ENCODE measurements at regions not wholly inside any gene's neighbourhood (a gene's known extent, or its start where the extent isn't known, plus 50 kb on each side); places are given as distances from the start of the nearest gene placed in this dataset.
"Not testable (repeated sequence)": the region's sequence is repeated elsewhere in the genome, so short reads cannot be mapped to it uniquely, and the experiment has no call there.

- DNase-seq (ENCODE audit: extremely low read depth in 1 of 11, low read depth in 9 of 11, low spot score in 4 of 11): no peak
These were observed 91.3 kb downstream of the MFAP3L start for GRCh38 chr4:169934794-169935429.

GRCh38 chr4:169933531-169933930 lies 92.7 kb downstream of the MFAP3L start:
- DNase-seq (ENCODE audit: extremely low read depth in 1 of 11, low read depth in 9 of 11, low spot score in 4 of 11): no peak

- no peak for DNase-seq (ENCODE audit: extremely low read depth in 1 of 11, low read depth in 9 of 11, low spot score in 4 of 11)
These were observed 94.2 kb downstream of the MFAP3L start for GRCh38 chr4:169931964-169932363.

GRCh38 chr4:169930755-169931154 lies 95.4 kb downstream of the MFAP3L start:
- DNase-seq (ENCODE audit: extremely low read depth in 1 of 11, low read depth in 9 of 11, low spot score in 4 of 11): not testable (repeated sequence)

- no peak for DNase-seq (ENCODE audit: extremely low read depth in 1 of 11, low read depth in 9 of 11, low spot score in 4 of 11)
These were observed 98.9 kb downstream of the MFAP3L start for GRCh38 chr4:169927280-169927679.

GRCh38 chr4:169925678-169926077 lies 100.5 kb downstream of the MFAP3L start:
- no peak for DNase-seq (ENCODE audit: extremely low read depth in 1 of 11, low read depth in 9 of 11, low spot score in 4 of 11)

GRCh38 chr4:169922632-169923276 lies 103.4 kb downstream of the MFAP3L start:
- no peak for DNase-seq (ENCODE audit: extremely low read depth in 1 of 11, low read depth in 9 of 11, low spot score in 4 of 11)

- DNase-seq (ENCODE audit: extremely low read depth in 1 of 11, low read depth in 9 of 11, low spot score in 4 of 11): no peak
These were observed 104.5 kb downstream of the MFAP3L start for GRCh38 chr4:169921732-169922131.

- DNase-seq (ENCODE audit: extremely low read depth in 1 of 11, low read depth in 9 of 11, low spot score in 4 of 11): no peak
These were observed 105.0 kb downstream of the MFAP3L start for GRCh38 chr4:169921237-169921636.

- DNase-seq (ENCODE audit: extremely low read depth in 1 of 11, low read depth in 9 of 11, low spot score in 4 of 11): not testable (repeated sequence)
These were observed 106.7 kb downstream of the MFAP3L start for GRCh38 chr4:169919194-169920124.

GRCh38 chr4:169915545-169915944 lies 110.7 kb downstream of the MFAP3L start:
- DNase-seq (ENCODE audit: extremely low read depth in 1 of 11, low read depth in 9 of 11, low spot score in 4 of 11): no peak

- no peak for DNase-seq (ENCODE audit: extremely low read depth in 1 of 11, low read depth in 9 of 11, low spot score in 4 of 11)
These were observed 111.3 kb downstream of the MFAP3L start for GRCh38 chr4:169914866-169915265.

GRCh38 chr4:169912996-169913395 lies 113.2 kb downstream of the MFAP3L start:
- DNase-seq (ENCODE audit: extremely low read depth in 1 of 11, low read depth in 9 of 11, low spot score in 4 of 11): no peak

GRCh38 chr4:169909897-169910296 lies 116.3 kb downstream of the MFAP3L start:
- DNase-seq (ENCODE audit: extremely low read depth in 1 of 11, low read depth in 9 of 11, low spot score in 4 of 11): no peak

GRCh38 chr4:169909479-169909878 lies 116.7 kb downstream of the MFAP3L start:
- DNase-seq (ENCODE audit: extremely low read depth in 1 of 11, low read depth in 9 of 11, low spot score in 4 of 11): no peak

GRCh38 chr4:169907705-169908104 lies 118.5 kb downstream of the MFAP3L start:
- DNase-seq (ENCODE audit: extremely low read depth in 1 of 11, low read depth in 9 of 11, low spot score in 4 of 11): no peak

GRCh38 chr4:169906821-169907220 lies 119.4 kb downstream of the MFAP3L start:
- no peak for DNase-seq (ENCODE audit: extremely low read depth in 1 of 11, low read depth in 9 of 11, low spot score in 4 of 11)

GRCh38 chr4:169906104-169906503 lies 120.1 kb downstream of the MFAP3L start:
- DNase-seq (ENCODE audit: extremely low read depth in 1 of 11, low read depth in 9 of 11, low spot score in 4 of 11): no peak

- no peak for DNase-seq (ENCODE audit: extremely low read depth in 1 of 11, low read depth in 9 of 11, low spot score in 4 of 11)
These were observed 123.4 kb downstream of the MFAP3L start for GRCh38 chr4:169902658-169903345.

All from renal cortex interstitium (tissue), 11 donors.